Stomach smooth muscle (tissue), 2 donors: ENCODE measurements at regions not wholly inside any gene's neighbourhood (a gene's known extent, or its start where the extent isn't known, plus 50 kb on each side); places are given as distances from the start of the nearest gene placed in this dataset.
"Not testable (repeated sequence)": the region's sequence is repeated elsewhere in the genome, so short reads cannot be mapped to it uniquely, and the experiment has no call there.

Experiments
- H3K27ac ChIP-seq: one replicate; pipeline ENCODE4 v1.7.0; 2013; ENCODE audit warnings: mild to moderate bottlenecking, low read length, inconsistent platforms
- H3K27me3 ChIP-seq, 2 donors: one replicate each; pipeline ENCODE4 v1.7.0; 2013; ENCODE audit warnings: low read length in 2 of 2; ENCODE audit not compliant: insufficient read depth in 2 of 2, control insufficient read depth in 1 of 2
- H3K36me3 ChIP-seq, 2 donors: one replicate each; pipeline ENCODE4 v1.7.0; 2013; ENCODE audit warnings: low read length in 2 of 2; ENCODE audit not compliant: control insufficient read depth in 2 of 2, insufficient read depth in 2 of 2
- H3K4me1 ChIP-seq: one replicate; pipeline ENCODE4 v1.7.0; 2013; ENCODE audit warnings: low read length; ENCODE audit not compliant: control insufficient read depth, insufficient read depth
- H3K4me3 ChIP-seq, 2 donors: one replicate each; pipeline ENCODE4 v1.7.0; 2013; ENCODE audit warnings: low read length in 2 of 2
- H3K9ac ChIP-seq, 2 donors: one replicate each; pipeline ENCODE4 v1.7.0; 2013; ENCODE audit warnings: low read length in 2 of 2, mild to moderate bottlenecking in 1 of 2
- H3K9me3 ChIP-seq, 2 donors: one replicate each; pipeline ENCODE4 v1.7.0; 2013; ENCODE audit warnings: low read length in 2 of 2; ENCODE audit not compliant: control insufficient read depth in 2 of 2
- donor health status: healthy.
- donor health status: Pancreatic carcinoma.

- Histone ChIP-seq H3K36me3 (no peaks in the 10 kb centered on the region), H3K27me3 (no peaks in the 10 kb centered on the region), H3K4me3 (no peak overlapping the region), H3K4me1 (no peaks in the 10 kb centered on the region), H3K9ac (no peak overlapping the region), H3K9me3 (no peaks in the 10 kb centered on the region), H3K27ac (no peak overlapping the region)
Measured at GRCh38 chr9:115850548-115851304, 302.9 kb upstream of the PAPPA start.

GRCh38 chr9:115855458-115856133 is 298.0 kb upstream of the PAPPA start:
- no peaks in the 10 kb centered on the region for H3K4me1 ChIP-seq

GRCh38 chr9:115858421-115858820 is 295.2 kb upstream of the PAPPA start:
- H3K27me3 ChIP-seq, H3K27ac ChIP-seq, H3K9me3 ChIP-seq, H3K4me3 ChIP-seq, H3K4me1 ChIP-seq, H3K36me3 ChIP-seq, H3K9ac ChIP-seq: not testable (repeated sequence)

More at GRCh38 chr9:115855458-115856133, 298.0 kb upstream of the PAPPA start:
- Histone ChIP-seq H3K27ac (no peak overlapping the region), H3K27me3 (no peaks in the 10 kb centered on the region), H3K36me3 (no peaks in the 10 kb centered on the region), H3K9ac (no peak overlapping the region), H3K9me3 (no peaks in the 10 kb centered on the region), H3K4me3 (no peak overlapping the region)

GRCh38 chr9:115862021-115862420 is 291.6 kb upstream of the PAPPA start:
- Histone ChIP-seq H3K4me3 (no peak overlapping the region), H3K36me3 (no peaks in the 10 kb centered on the region), H3K9me3 (no peaks in the 10 kb centered on the region), H3K27ac (no peak overlapping the region), H3K9ac (no peak overlapping the region), H3K4me1 (no peaks in the 10 kb centered on the region), H3K27me3 (no peaks in the 10 kb centered on the region)

- H3K4me3 ChIP-seq = no peak overlapping the region
- no peak overlapping the region for H3K9ac ChIP-seq
- no peak overlapping the region for H3K27ac ChIP-seq
- no peaks in the 10 kb centered on the region for H3K9me3 ChIP-seq
- no peaks in the 10 kb centered on the region for H3K4me1 ChIP-seq
- H3K36me3 ChIP-seq = no peaks in the 10 kb centered on the region
- H3K27me3 ChIP-seq = no peaks in the 10 kb centered on the region
Measured at GRCh38 chr9:115864581-115864980, 289.0 kb upstream of the PAPPA start.

GRCh38 chr9:115867326-115867725 is 286.3 kb upstream of the PAPPA start:
- no peak overlapping the region for H3K27ac ChIP-seq
- no peaks in the 10 kb centered on the region for H3K4me1 ChIP-seq
- H3K36me3 ChIP-seq = no peaks in the 10 kb centered on the region
- H3K4me3 ChIP-seq = no peak overlapping the region
- no peaks in the 10 kb centered on the region for H3K27me3 ChIP-seq
- no peak overlapping the region for H3K9ac ChIP-seq
- H3K9me3 ChIP-seq = no peaks in the 10 kb centered on the region

GRCh38 chr9:115877852-115878438 is 275.6 kb upstream of the PAPPA start:
- no peak overlapping the region for H3K4me3 ChIP-seq
- no peaks in the 10 kb centered on the region for H3K9me3 ChIP-seq
- no peak overlapping the region for H3K27ac ChIP-seq
- H3K9ac ChIP-seq = no peak overlapping the region
- H3K36me3 ChIP-seq = no peaks in the 10 kb centered on the region
- H3K27me3 ChIP-seq = no peaks in the 10 kb centered on the region
- H3K4me1 ChIP-seq = no peaks in the 10 kb centered on the region

- Histone ChIP-seq H3K4me3 (no peak overlapping the region), H3K4me1 (no peaks in the 10 kb centered on the region), H3K27me3 (no peaks in the 10 kb centered on the region), H3K27ac (no peak overlapping the region), H3K36me3 (no peaks in the 10 kb centered on the region), H3K9ac (no peak overlapping the region), H3K9me3 (no peaks in the 10 kb centered on the region)
Measured at GRCh38 chr9:115879451-115879850, 274.1 kb upstream of the PAPPA start.

- Histone ChIP-seq H3K4me1 (no peaks in the 10 kb centered on the region), H3K27me3 (no peaks in the 10 kb centered on the region), H3K27ac (no peak overlapping the region), H3K36me3 (no peaks in the 10 kb centered on the region), H3K9ac (no peak overlapping the region), H3K4me3 (no peak overlapping the region), H3K9me3 (no peaks in the 10 kb centered on the region)
Measured at GRCh38 chr9:115880221-115880885, 273.2 kb upstream of the PAPPA start.

GRCh38 chr9:115882911-115883310 is 270.7 kb upstream of the PAPPA start:
- Histone ChIP-seq H3K27me3 (no peaks in the 10 kb centered on the region), H3K27ac (no peak overlapping the region), H3K9me3 (no peaks in the 10 kb centered on the region)

More at GRCh38 chr9:115882911-115883310, 270.7 kb upstream of the PAPPA start:
- Histone ChIP-seq H3K4me3 (no peak overlapping the region), H3K9ac (no peak overlapping the region), H3K36me3 (no peaks in the 10 kb centered on the region), H3K4me1 (no peaks in the 10 kb centered on the region)
